IMR-90 (cell line): ENCODE measurements at regions not wholly inside any gene's neighbourhood (a gene's known extent, or its start where the extent isn't known, plus 50 kb on each side); places are given as distances from the start of the nearest gene placed in this dataset.

Experiments used
- ATAC-seq: fragments of 200-7000 bp; cut with Tn5 transposase; 2 replicates; pipeline ENCODE4 v1.9.1; 2020; ENCODE audit warnings: low read depth, mild to moderate bottlenecking, moderate library complexity
- BruUV-seq: library from RNA; stranded (reverse); fragments of 400-500 nt; replicated peaks from 2 replicates; lab custom pipeline; 2021; lab: Mats Ljungman, UMichigan
- CTCF ChIA-PET: fragments of 300-600 bp; formaldehyde crosslinking; extraction: SDS; loops from one replicate; lab custom pipeline; 2021; ENCODE audit warnings: antibody characterized with exemption; lab: Yijun Ruan, JAX
- POLR2A ChIA-PET: fragments of 300-600 bp; sonication (Branson Sonifier 250); formaldehyde crosslinking; loops from one replicate; lab custom pipeline; 2022; ENCODE audit warnings: antibody characterized with exemption; ENCODE audit not compliant: unreplicated experiment; lab: Charles Lee
- DNase-seq: peaks from one replicate; pipeline ENCODE4 v3.0.0; 2013
- H2AFZ ChIP-seq: replicated peaks from 2 replicates; pipeline ENCODE3; 2013; ENCODE audit warnings: low read length, mild to moderate bottlenecking; ENCODE audit not compliant: poor library complexity
- H2AK5ac ChIP-seq: 2 replicates; pipeline ENCODE4 v1.6.1; 2013; ENCODE audit warnings: low read depth, low read length, inconsistent platforms
- H2AK9ac ChIP-seq: replicated peaks from 2 replicates; pipeline ENCODE3; 2013; ENCODE audit warnings: mild to moderate bottlenecking, low read depth, low read length, moderate library complexity; ENCODE audit not compliant: poor library complexity
- H2BK120ac ChIP-seq: 2 replicates; pipeline ENCODE4 v1.6.1; 2013; ENCODE audit warnings: low read depth, low read length, inconsistent platforms
- H2BK15ac ChIP-seq: 3 replicates; pipeline ENCODE4 v1.6.1; 2013; ENCODE audit warnings: low read depth, low read length, inconsistent platforms
- H2BK20ac ChIP-seq: 2 replicates; pipeline ENCODE4 v1.6.1; 2013; ENCODE audit warnings: low read depth, mild to moderate bottlenecking, inconsistent platforms, low read length, moderate library complexity
- H2BK5ac ChIP-seq: 2 replicates; pipeline ENCODE4 v1.6.1; 2013; ENCODE audit warnings: mild to moderate bottlenecking, low read depth, low read length, inconsistent platforms; ENCODE audit not compliant: poor library complexity, severe bottlenecking
- H3K14ac ChIP-seq: replicated peaks from 2 replicates; pipeline ENCODE4 v1.6.1; 2013; ENCODE audit warnings: low read depth, low read length, inconsistent platforms
- H3K18ac ChIP-seq: 2 replicates; pipeline ENCODE4 v1.6.1; 2013; ENCODE audit warnings: low read depth, low read length, control low read depth
- H3K23ac ChIP-seq: 2 replicates; pipeline ENCODE4 v1.6.1; 2013; ENCODE audit warnings: low read depth, low read length, inconsistent platforms
- H3K27ac ChIP-seq: 2 replicates; pipeline ENCODE4 v1.5.1; 2013; ENCODE audit warnings: mild to moderate bottlenecking, control low read depth, low read length; ENCODE audit not compliant: insufficient read depth
- H3K27me3 ChIP-seq: 2 replicates; pipeline ENCODE4 v1.6.1; 2013; ENCODE audit warnings: low read length; ENCODE audit not compliant: control insufficient read depth, insufficient read depth
- H3K36me3 ChIP-seq: 2 replicates; pipeline ENCODE4 v1.6.1; 2013; ENCODE audit warnings: low read length, mixed read lengths; ENCODE audit not compliant: control insufficient read depth, insufficient read depth
- H3K4ac ChIP-seq: 2 replicates; pipeline ENCODE4 v1.6.1; 2013; ENCODE audit warnings: low read depth, low read length, inconsistent platforms
- H3K4me1 ChIP-seq: 2 replicates; pipeline ENCODE4 v1.6.1; 2013; ENCODE audit warnings: low read length, mixed read lengths; ENCODE audit not compliant: control insufficient read depth, insufficient read depth
- H3K4me2 ChIP-seq: 2 replicates; pipeline ENCODE4 v1.6.1; 2013; ENCODE audit warnings: low read depth, mild to moderate bottlenecking, control low read depth, low read length, moderate library complexity
- H3K4me3 ChIP-seq: 2 replicates; pipeline ENCODE4 v1.5.1; 2013; ENCODE audit warnings: low read depth, mild to moderate bottlenecking, control low read depth, low read length, moderate library complexity; ENCODE audit not compliant: insufficient read depth
- H3K56ac ChIP-seq: 2 replicates; pipeline ENCODE4 v1.6.1; 2013; ENCODE audit warnings: low read length, inconsistent platforms; ENCODE audit not compliant: insufficient read depth; ENCODE audit errors: extremely low read depth
- H3K79me1 ChIP-seq, 2 experiments: 2 replicates each; pipeline ENCODE4 v1.6.1; 2013; ENCODE audit warnings: low read length in 2 of 2, inconsistent platforms in 1 of 2, low read depth in 1 of 2
- H3K9ac ChIP-seq: 2 replicates; pipeline ENCODE4 v1.6.1; 2013; ENCODE audit warnings: low read depth, low read length, control low read depth
- H3K9me1 ChIP-seq: 2 replicates; pipeline ENCODE4 v1.6.1; 2013; ENCODE audit warnings: low read length, inconsistent platforms; ENCODE audit not compliant: insufficient read depth
- H3K9me3 ChIP-seq: 2 replicates; pipeline ENCODE4 v1.6.1; 2013; ENCODE audit warnings: low read length; ENCODE audit not compliant: control insufficient read depth, insufficient read depth
- H4K20me1 ChIP-seq: 2 replicates; pipeline ENCODE4 v1.6.1; 2013; ENCODE audit warnings: low read length, inconsistent platforms; ENCODE audit not compliant: insufficient read depth
- H4K5ac ChIP-seq: 2 replicates; pipeline ENCODE4 v1.6.1; 2013; ENCODE audit warnings: mild to moderate bottlenecking, low read depth, low read length, control low read depth
- H4K8ac ChIP-seq, 2 experiments: 2 replicates each; pipeline ENCODE4 v1.6.1; 2013; ENCODE audit warnings: low read depth in 2 of 2, low read length in 2 of 2, control low read depth in 1 of 2, inconsistent platforms in 1 of 2
- H4K91ac ChIP-seq: 2 replicates; pipeline ENCODE4 v1.6.1; 2013; ENCODE audit warnings: low read depth, low read length, inconsistent platforms; ENCODE audit not compliant: insufficient read depth
- BHLHE40 ChIP-seq: fragments of 150-350 bp; IDR thresholded peaks from 2 replicates; pipeline ENCODE4 v1.6.1; 2016; ENCODE audit warnings: mild to moderate bottlenecking, low read depth, low read length
- CEBPB ChIP-seq: IDR thresholded peaks from 2 replicates; pipeline ENCODE4 v1.6.1; 2012; ENCODE audit warnings: low read depth, low read length, improper control_type of control experiment
- CHD1 ChIP-seq: IDR thresholded peaks from 2 replicates; pipeline ENCODE4 v1.6.1; 2012; ENCODE audit warnings: low read depth, low read length, improper control_type of control experiment
- CTCF ChIP-seq: conservative IDR thresholded peaks from 2 replicates; pipeline ENCODE4 v1.5.1; 2012; ENCODE audit warnings: mild to moderate bottlenecking, low read depth, low read length, improper control_type of control experiment
- ELK1 ChIP-seq: fragments of 150-350 bp; IDR thresholded peaks from 2 replicates; pipeline ENCODE4 v1.6.1; 2016; ENCODE audit warnings: low read depth, mild to moderate bottlenecking, low read length, moderate library complexity, borderline replicate concordance
- FOS ChIP-seq: fragments of 150-350 bp; IDR thresholded peaks from 2 replicates; pipeline ENCODE4 v1.6.1; 2016; ENCODE audit warnings: low read depth, low read length
- MAFK ChIP-seq: IDR thresholded peaks from 2 replicates; pipeline ENCODE4 v1.6.1; 2012; ENCODE audit warnings: low read depth, low read length, improper control_type of control experiment
- MAZ ChIP-seq: IDR thresholded peaks from 2 replicates; pipeline ENCODE4 v1.6.1; 2012; ENCODE audit warnings: low read depth, mild to moderate bottlenecking, low read length, improper control_type of control experiment, moderate library complexity, borderline replicate concordance
- MXI1 ChIP-seq: IDR thresholded peaks from 2 replicates; pipeline ENCODE4 v1.6.1; 2012; ENCODE audit warnings: low read depth, mild to moderate bottlenecking, low read length, moderate library complexity, borderline replicate concordance
- NFE2L2 ChIP-seq: fragments of 150-350 bp; IDR thresholded peaks from 2 replicates; pipeline ENCODE4 v1.6.1; 2016; ENCODE audit warnings: low read depth, mild to moderate bottlenecking, low read length
- POLR2A ChIP-seq: IDR thresholded peaks from 2 replicates; pipeline ENCODE4 v1.6.1; 2012; ENCODE audit warnings: mild to moderate bottlenecking, low read depth, low read length
- RAD21 ChIP-seq: IDR thresholded peaks from 2 replicates; pipeline ENCODE4 v1.6.1; 2012; ENCODE audit warnings: low read length, improper control_type of control experiment
- RCOR1 ChIP-seq: IDR thresholded peaks from 2 replicates; pipeline ENCODE4 v1.6.1; 2012; ENCODE audit warnings: mild to moderate bottlenecking, low read length, improper control_type of control experiment; ENCODE audit not compliant: insufficient replicate concordance
- RFX5 ChIP-seq: IDR thresholded peaks from 2 replicates; pipeline ENCODE4 v1.8.0; 2012; ENCODE audit warnings: low read depth, mild to moderate bottlenecking, low read length, moderate library complexity
- SMC3 ChIP-seq: fragments of 150-350 bp; IDR thresholded peaks from 2 replicates; pipeline ENCODE4 v1.6.1; 2016; ENCODE audit warnings: low read depth, mild to moderate bottlenecking, antibody characterized with exemption, low read length, moderate library complexity
- USF2 ChIP-seq: fragments of 150-350 bp; IDR thresholded peaks from 2 replicates; pipeline ENCODE4 v1.6.1; 2017; ENCODE audit warnings: mild to moderate bottlenecking, antibody characterized with exemption, low read length, low read depth
- WGBS, 2 experiments: methylation state at CpG; one replicate each; pipeline versions ENCODE4 v1.1.5 to v1.1.7; 2013; ENCODE audit warnings: missing lambda C conversion rate in 2 of 2; ENCODE audit not compliant: insufficient read length in 1 of 2; ENCODE audit errors: extremely low coverage in 2 of 2; 5-methylcytosine and 5-hydroxymethylcytosine counted together
- dilution Hi-C: fragments of 300-500 bp; cut with HindIII; formaldehyde crosslinking; loops from one replicate; pipeline ENCODE4 v1.14.3; 2018; ENCODE audit warnings: low sequenced_read_pairs; ENCODE audit not compliant: unreplicated experiment
- in situ Hi-C: fragments of 300-500 bp; cut with MboI; formaldehyde crosslinking; loops from 3 replicates; pipeline ENCODE4 v1.14.3; 2019; ENCODE audit warnings: low sequenced_read_pairs, inconsistent platforms, mixed read lengths
- intact Hi-C: fragments of 100-400 bp; cut with micrococcal nuclease; formaldehyde crosslinking; loops from 2 replicates; pipeline ENCODE4 v1.10.0; 2022

- 40% methylated on average over 1 of the region's 1 CpG; no CpG with 5 or more reads in 1 of the 2 experiments for WGBS, 2 experiments
- no TSS peak for BruUV-seq
These were observed 358.5 kb downstream of the TBC1D4 start for GRCh38 chr13:75123428-75123827.

More at GRCh38 chr13:75123428-75123827, 358.5 kb downstream of the TBC1D4 start:
- no peak overlapping the region for H2BK15ac ChIP-seq
- H3K9ac ChIP-seq = no peak overlapping the region
- no peak overlapping the region for H3K4me3 ChIP-seq
- CTCF ChIA-PET = no interaction called here
- no peak overlapping the region for H3K14ac ChIP-seq
- H2AK5ac ChIP-seq = no peak overlapping the region
- intact Hi-C loops (no loop called here), in situ Hi-C loops (no loop called here), dilution Hi-C loops (no loop called here)
- H3K9me1 ChIP-seq = no peaks in the 10 kb centered on the region
- DNase-seq (no peak), ATAC-seq (no peak)
- H2AFZ ChIP-seq = no peak overlapping the region
- no peaks in the 10 kb centered on the region for H3K27me3 ChIP-seq
- no peak overlapping the region for H3K27ac ChIP-seq
- H2BK20ac ChIP-seq = no peak overlapping the region
- H3K9me3 ChIP-seq = no peaks in the 10 kb centered on the region
- H3K36me3 ChIP-seq = no peaks in the 10 kb centered on the region
- H2BK5ac ChIP-seq = no peak overlapping the region
- no peak overlapping the region for H3K56ac ChIP-seq
- no peak overlapping the region for H4K5ac ChIP-seq
- no peaks in the 10 kb centered on the region for H4K20me1 ChIP-seq
- no peak overlapping the region for H3K23ac ChIP-seq
- POLR2A ChIA-PET = no interaction called here
- no peaks in the 10 kb centered on the region for H3K79me1 ChIP-seq
- no peaks in the 10 kb centered on the region for H3K4me1 ChIP-seq
- H4K8ac ChIP-seq = no peak overlapping the region
- no peak overlapping the region for H2BK120ac ChIP-seq
- H3K18ac ChIP-seq = no peak overlapping the region
- no peak overlapping the region for H4K91ac ChIP-seq
- no peak for TF ChIP-seq MAFK
- no peak for TF ChIP-seq FOS
- TF ChIP-seq RAD21 = no peak
- TF ChIP-seq RCOR1 = no peak
- TF ChIP-seq MXI1 = no peak
- TF ChIP-seq POLR2A = no peak
- no peak for TF ChIP-seq NFE2L2
- TF ChIP-seq USF2 = no peak
- no peak for TF ChIP-seq CEBPB
- no peak for TF ChIP-seq ELK1
- TF ChIP-seq CTCF = no peak
- no peak for TF ChIP-seq MAZ
- no peak for TF ChIP-seq SMC3
- TF ChIP-seq RFX5 = no peak
- TF ChIP-seq CHD1 = no peak
- no peak for TF ChIP-seq BHLHE40
- no peak overlapping the region for H3K4me2 ChIP-seq
- H2AK9ac ChIP-seq = no peak overlapping the region
- no peak overlapping the region for H3K4ac ChIP-seq
